H1 (cell line): ENCODE measurements at regions not wholly inside any gene's neighbourhood (a gene's known extent, or its start where the extent isn't known, plus 50 kb on each side); places are given as distances from the start of the nearest gene placed in this dataset.

ENCODE experiments used
- KDM4A ChIP-seq: IDR thresholded peaks from one replicate; pipeline ENCODE4 v1.7.1; 2012; ENCODE audit warnings: low read depth, mild to moderate bottlenecking, moderate library complexity, low read length, inconsistent platforms; ENCODE audit not compliant: severe bottlenecking
- SP2 ChIP-seq: IDR thresholded peaks from 2 replicates; pipeline ENCODE4 v1.6.1; 2012; ENCODE audit warnings: mild to moderate bottlenecking, low read length, inconsistent platforms

DNA sequence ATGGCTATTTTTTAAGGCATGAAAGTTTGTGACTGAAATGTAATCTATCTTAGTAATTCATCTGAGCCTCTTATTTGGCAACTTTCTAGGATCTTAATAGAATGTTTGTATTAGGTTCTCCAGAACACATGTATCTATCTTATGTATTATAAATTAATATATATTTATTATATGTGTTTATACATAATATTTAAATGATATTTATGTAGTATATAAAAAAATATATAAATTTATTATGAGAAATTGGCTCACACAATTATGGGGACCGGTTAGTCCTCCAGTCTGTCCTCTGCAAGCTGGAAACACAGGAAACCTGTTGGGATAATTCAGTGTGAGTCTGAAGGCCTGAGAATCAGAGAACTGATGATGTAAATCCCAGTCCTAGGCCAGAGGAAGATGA lies 155.7 kb downstream of the AMY1C start (continued):
- TF ChIP-seq SP2 (no peak), KDM4A (no peak)
